HG03439 (cell line): ENCODE measurements at regions not wholly inside any gene's neighbourhood (a gene's known extent, or its start where the extent isn't known, plus 50 kb on each side); places are given as distances from the start of the nearest gene placed in this dataset.
"Not testable (repeated sequence)": the region's sequence is repeated elsewhere in the genome, so short reads cannot be mapped to it uniquely, and the experiment has no call there.

ENCODE experiments used
- ATAC-seq: cut with Tn5 transposase; IDR thresholded peaks from one replicate; pipeline ENCODE4 v1.9.1; 2021; ENCODE audit warnings: mild to moderate bottlenecking, moderate library complexity; ENCODE audit not compliant: unreplicated experiment

DNA sequence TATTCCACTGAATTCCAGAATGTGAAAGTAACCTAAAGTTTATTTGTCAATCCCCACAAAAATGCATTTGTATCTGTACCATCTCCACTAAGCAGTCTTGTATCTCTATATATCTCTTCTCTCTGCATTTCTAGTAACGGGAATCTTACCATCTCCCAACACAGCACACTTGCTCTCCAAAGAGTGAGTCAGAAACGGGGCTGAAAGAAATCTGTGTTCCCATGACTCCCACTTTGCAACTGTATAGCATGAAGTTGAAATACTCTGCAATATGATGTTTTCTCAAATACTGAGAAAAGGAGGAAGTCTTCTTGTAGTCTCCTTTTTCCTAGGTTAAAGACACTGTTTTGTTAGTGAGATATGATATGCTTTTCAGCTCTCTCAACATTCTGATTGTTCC lies 848.8 kb upstream of the ACO1 start:
- ATAC-seq: no peak

DNA sequence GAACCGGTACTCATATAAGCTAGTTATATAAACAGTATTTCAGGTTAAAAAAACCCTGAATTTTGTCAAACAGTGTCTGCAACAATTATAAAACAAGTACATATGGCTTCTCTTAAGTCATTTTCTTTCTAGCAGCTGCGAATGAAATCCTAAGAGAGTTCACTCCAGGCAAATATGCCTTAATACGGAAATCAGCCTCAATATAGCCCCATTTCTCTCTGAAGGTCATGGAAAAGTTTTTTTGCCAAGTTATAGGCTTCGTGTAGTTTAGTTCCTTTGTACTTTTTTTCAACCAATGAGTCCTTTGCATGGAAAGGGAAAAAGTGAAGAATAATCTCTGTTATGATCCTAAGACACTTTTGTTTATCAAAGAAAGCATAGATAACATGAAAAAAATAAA lies 848.0 kb upstream of the ACO1 start:
- no peak for ATAC-seq

DNA sequence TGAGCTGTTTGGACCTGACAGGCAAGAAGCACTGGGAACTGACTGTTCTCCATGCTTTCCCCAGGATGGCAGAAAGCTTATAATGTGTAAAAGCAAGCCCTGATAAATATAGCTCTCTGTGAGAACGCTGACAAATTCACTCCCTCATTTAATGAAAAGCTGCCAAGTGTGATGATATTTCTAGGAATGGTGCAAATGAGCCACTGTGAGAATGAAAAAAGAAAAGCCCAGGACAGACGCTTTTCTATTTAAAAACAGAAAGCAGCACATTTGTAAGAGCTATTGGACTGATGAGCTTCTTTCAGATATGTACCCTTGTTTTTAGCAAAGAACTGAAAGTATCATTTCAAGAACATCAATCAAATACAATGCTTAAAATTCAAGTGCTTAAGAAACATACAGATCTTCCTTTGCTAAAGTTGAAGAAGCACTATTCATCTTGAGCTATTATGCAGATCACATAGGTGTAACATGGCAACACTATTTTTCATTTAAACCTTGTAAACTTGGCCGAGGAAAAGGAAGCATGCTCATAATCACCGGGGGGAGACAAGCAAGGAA lies 842.6 kb upstream of the ACO1 start:
- peak; percentile 3 for ATAC-seq

DNA sequence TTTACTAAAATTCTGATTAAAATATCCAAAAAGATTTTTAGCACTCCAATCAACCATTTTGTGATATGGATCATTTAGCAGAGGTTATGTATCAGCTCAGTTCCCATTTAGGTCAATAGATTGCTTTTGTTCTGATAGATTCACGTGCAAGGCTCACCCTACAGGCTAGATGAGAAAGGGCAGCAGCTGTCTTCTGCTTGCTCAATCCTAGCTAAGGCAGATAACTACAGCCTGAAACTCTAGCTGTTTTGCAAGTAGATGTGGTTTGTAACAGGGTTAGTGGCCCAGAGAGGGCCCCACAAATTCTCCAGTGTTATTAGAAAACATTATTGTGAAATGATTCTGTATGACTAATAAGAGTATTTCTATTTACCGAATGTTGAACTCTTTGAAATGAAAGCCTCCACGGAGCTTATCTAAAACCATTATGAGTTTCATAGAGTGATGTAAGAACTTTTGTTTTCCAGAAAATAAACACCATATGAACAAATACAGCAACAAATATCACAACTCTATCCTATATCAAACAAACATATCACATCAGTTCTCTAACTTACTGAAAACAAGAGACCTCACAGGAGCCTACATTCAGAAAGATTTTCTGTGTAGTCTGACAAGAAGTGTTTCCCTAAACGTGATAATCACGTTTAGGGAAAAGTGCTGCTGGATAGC lies 841.9 kb upstream of the ACO1 start:
- peak; percentile 100 for ATAC-seq

DNA sequence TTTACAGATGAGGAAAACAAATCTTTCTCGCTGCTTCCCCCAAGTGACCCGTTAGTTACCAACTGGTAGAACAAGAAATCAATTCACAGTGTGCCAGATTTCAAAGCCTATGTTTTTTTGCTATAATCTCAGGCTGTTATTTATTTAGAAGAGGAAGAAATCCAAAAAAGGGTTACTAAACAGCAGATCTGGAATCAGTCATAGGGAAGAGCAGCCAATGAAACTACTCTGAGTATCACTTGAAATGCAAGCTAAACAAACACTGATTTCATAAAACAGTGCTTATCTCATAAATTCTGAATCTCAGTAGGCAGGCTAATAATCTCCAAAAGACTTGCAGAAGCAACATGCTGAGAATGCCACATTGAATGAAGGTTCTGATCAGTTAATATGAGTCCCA lies 829.5 kb upstream of the ACO1 start:
- ATAC-seq: no peak

DNA sequence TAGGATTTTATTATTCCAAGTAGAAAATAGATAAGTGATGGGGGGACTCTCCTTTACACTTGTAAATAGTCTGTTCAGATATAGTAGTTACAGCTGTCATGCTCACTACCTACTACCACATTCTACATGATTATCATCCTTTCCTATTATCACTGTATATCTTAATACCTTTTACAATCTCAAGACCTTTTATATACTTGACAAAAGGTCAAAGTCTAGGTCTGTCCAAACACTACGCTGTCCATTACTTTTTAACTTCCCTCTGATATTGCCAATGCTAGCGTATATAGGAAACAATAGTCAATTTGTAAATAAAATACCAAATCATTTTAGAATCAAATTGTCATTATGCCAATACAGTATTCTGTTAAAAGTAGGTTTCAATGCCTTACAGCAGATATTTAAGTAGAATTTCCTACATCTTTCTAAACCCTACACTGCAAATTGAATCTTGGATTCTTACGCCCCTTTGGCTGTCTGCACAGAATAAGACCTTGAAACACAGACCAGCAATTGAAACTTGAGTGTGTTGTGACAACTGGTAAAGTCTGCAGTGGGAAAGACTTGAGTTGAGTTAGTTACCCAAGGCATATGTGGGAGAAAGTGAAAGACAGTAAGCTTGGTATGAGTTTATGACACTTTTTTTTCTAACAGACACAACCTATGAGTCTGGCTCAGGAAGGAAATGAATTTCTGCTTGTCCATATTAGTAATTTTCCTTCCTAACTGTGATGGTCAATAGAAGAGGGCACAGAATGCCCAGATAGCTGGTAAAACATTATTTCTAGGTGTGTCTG lies 827.6 kb upstream of the ACO1 start:
- no peak for ATAC-seq

DNA sequence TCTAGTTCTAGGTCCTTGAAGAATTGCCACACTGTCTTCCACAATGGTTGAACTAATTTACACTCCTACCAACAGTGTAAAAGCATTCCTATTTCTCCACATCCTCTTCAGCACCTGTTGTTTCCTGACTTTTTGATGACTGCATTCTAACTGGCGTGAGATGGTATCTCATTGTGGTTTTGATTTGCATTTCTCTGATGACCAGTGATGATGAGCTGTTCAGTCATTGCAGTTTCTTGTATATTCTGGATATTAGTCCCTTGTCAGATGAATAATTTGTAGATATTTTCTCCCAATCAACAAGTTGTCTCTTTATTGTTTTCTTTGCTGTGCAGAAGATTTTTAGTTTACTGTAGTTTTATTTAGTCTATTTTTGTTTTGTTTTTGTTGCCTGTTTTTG lies 812.3 kb upstream of the ACO1 start:
- not testable (repeated sequence) for ATAC-seq

DNA sequence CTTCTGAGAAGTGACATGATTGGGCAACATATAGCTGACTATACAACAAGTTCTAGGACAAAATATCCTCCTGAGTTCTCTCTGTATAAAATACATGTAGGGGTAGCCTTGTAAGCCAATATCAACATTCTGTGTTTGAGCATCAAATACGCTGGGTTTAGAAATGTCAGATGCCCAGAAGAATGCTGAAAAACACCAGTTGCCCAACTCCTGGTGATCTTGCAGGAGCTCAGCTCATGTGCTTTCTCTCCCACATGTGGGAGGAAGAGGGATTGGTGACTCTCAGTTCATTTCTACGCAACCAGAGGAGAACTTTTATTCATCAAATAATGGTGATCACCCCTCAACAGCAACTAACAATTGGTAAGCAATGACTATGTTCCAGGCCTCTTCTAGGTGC lies 810.9 kb upstream of the ACO1 start:
- no peak for ATAC-seq

DNA sequence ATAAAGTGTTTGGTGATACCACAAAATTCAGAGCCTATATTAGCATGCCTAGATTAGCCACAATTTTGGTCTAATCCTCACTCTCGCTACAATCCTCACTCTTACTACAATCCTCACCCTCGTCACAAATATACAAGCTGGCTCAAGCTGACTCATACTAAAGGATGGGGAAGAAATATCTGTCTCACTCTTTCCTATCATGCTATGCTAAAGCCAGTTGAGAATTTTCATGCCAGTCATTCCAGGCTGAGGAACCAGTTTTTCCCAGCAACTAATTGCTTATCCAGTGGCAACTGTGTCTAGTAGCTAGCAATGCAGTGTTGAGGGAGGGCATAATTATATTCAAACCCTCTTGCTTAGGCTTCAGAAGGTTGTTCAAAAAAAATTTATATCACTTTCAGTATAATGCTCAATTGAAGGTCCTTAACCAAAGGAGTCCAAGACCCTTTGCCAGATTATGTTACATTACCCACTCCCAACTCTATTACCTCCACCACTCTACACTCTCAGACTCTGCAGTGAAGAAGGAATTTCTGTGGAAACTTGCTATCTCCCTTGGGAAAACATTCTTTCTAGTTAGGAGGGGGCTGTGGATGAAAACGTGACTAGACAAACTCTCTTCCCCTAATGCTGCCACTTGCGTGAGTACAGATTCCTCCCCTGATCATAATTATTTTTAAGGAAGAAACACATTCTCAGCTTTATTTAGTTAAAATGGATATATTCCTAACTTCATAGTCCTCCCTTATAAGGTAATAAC lies 810.3 kb upstream of the ACO1 start:
- no peak for ATAC-seq

DNA sequence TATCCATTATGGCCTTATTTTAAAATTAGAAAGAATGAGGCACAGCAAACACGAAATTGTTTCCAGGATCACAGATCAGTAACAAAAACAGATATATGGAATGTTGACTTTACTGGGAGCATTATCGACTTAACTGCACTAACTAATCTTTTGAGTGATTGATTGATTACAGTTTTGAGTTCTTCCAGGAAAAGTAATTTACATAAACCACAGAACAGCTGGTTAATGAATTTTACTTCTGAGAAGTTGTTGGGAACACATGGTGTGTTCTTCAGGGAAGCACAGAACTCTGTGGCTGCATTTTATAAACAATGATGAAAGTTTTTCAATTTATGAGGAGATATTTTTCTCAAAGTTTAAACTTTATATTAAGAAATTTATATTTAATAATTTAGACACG lies 802.4 kb upstream of the ACO1 start:
- ATAC-seq: no peak

DNA sequence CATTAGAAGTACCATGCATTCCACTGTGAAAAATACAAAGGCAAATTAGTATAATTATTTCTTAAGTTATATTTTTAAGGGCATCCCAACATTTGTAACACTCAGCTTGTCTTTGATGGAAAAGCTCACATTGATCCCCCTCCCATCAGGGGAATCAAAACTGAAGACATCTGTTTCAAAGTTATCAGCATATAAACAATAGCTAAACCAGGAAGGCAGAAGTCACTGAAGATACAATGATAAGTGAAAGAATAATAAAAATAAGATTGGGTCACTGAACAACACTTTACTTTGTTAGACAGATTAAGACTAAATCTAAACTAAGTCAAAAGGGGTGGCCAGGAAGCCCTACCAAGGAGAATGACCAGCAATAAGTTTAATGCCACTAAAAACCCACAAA lies 801.9 kb upstream of the ACO1 start:
- no peak for ATAC-seq

DNA sequence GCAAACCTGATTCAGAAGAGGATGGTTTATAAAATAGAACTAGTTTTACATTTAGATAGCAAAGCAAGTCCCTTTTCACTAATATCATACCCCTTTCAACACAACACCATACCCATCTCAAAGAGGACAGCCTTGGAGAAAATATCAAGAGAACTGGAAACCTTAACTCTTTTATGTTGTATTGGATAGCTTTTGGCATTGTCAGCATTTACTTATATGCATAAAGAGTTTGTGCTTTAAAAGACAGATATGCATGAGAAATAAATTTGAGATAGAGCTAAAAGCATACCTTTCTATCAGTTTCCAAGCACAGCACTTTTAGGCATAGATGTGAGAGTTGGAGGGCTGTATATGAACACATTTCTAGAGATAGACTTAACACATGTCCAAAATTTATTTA lies 799.3 kb upstream of the ACO1 start:
- ATAC-seq: no peak

DNA sequence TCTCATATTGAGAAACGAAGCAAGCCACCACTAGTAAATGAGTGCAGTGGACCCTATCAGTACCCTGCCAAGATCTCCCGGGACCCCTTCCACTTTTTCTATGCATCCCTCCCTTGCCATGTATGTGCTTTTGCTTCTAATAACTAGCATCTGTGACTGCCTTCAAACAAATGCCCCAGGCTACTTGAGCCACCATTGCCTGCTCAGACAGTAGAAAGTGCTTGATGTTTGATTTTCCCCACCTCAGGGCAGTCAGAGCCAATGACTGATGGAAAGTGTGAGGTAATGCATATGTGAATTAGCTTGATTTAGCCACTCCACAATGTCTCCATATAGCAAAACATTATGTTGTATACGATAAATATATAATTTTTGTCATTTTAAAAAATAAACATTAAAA lies 797.3 kb upstream of the ACO1 start:
- no peak for ATAC-seq

DNA sequence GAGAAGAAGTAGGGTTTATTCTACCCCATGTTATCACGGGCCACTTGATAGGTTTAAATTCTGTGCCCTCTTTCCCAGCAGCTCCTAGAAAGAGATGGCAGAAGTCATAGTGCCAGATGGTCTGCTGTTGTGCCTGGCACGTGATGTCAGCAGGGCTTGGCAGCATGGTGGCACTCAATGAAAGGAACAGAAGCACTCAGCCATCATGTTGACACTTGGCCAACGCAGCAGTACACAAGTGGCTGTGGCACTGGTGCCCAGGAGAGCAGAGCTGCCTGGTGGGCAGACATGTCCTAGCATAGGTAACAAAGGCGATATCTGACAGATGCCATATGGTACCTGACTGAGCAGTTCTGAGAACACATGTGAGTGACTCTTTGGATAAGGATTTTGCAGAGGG lies 796.4 kb upstream of the ACO1 start:
- ATAC-seq: no peak

DNA sequence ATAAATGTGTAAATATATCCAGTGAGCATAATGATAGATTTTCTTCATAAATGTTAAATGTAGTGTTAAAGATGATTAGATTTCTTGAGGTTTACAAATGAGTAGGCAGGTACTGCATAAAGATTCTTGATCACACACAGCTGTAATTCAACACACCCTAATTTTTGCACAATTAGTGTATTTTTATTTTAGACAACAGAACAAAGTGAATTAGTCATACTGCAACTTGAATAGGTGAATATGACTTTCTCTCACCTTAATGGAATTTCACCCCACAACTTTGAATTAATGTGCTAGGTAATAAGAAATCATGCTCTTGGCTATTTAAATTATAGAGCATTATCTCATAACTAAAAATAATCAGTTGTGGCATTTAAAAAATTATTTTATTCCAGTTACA lies 795.7 kb upstream of the ACO1 start:
- ATAC-seq: no peak

DNA sequence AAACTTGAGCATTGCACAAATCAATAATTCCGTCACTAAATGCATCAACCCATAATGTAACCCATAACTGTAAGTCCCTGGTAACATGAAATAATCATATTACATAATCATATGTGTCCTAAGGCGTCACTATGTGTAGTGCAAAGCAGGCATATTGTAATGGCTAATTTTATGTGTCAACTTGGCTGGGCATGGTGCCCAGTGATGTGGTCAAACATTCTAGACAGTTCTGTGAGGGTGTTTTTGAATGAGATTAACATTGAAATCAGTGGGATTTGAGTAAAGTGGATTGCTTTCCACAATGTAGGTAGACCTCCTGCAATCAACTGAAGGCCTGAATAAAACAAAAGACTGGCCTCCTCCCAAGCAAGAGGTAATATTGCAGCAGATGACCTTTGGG lies 794.4 kb upstream of the ACO1 start:
- no peak for ATAC-seq

DNA sequence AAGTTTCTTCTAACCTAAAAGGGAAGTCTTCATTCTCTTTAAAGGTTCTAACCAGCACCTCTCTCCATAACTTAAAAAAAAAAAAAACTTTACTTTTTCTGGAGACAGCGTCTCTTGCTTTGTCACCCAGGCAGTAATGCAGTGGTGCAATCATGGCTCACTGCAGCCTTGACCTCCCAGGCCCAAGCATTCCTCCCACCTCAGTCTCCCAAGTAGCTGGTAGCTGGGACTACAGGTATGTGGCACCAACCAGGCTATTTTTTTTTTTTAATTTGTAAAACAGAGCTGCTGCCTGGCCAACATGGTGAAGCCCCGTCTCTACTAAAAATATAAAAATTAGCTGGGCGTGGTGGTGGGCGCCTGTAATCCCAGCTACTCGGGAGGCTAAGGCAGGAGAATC lies 787.4 kb upstream of the ACO1 start:
- ATAC-seq: not testable (repeated sequence)

DNA sequence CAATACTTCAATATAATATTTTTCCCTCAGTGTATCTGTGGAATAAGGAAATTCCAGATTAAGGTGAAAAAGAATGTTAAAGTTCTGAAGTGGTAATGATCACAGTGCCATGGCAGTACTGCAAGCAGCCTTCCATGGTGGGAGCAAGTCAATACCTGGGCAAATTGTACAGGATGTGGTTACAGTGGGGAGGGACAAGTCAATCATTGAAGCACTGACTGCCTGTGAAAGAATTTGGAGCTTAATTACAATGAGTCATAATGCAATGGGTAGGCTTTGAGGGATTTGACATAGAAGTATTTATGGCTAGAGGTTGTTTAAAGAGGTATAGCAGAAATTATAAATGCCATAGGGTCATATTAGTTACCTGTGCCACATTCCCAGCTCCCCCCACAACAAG lies 786.5 kb upstream of the ACO1 start:
- no peak for ATAC-seq

DNA sequence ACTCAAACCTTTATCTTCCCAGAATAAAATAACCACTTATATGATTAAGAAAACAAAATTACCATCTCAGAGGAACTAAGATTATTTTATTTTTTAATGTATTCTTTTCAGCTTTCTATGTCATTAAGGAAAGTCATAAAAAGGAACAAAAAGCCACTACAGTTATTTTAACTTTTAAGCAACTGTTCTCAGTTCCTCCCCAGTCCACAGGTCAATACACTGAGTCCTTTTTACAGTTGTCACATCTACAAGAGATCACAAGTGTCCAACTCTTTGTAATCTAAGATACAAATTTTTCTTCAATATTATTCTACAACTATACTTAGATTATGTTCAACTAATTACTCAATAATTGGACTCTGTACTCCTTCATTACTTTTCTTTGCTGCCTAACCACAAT lies 782.8 kb upstream of the ACO1 start:
- no peak for ATAC-seq

DNA sequence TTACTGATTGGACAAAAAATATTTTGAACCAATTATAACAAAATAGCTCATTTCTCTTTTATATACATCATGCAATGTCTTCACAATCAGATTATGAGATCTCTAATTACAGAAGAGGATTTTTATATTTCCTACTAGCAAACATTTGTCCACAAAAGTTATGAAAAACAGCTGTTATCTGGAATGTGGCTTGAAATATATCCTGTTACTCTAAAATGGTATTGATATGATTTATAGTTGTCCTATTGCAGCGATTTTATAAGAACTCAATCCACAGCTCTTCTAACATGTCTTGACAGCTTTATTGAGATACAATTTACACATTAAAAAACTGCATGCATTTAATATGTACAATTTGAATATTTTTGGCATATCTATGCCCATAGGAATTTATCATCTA lies 779.9 kb upstream of the ACO1 start:
- ATAC-seq: no peak

DNA sequence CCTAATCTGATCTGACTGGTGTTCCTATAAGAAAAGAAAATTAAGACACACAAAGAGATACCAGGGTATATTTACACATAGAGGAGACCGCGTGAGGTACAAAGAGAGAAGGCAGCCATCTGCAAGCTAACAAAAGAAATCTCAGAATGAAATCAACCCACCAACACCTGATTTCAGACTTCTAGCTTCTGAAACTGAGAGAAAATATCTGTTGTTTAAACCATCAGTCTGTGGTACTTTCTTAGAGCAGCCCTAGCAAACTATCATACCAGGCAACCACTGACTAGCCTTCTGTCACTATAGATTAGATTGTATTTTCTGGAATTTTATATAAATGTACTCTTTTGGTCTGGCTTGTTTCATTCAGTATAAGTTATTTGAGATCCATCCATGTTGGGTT lies 779.3 kb upstream of the ACO1 start:
- ATAC-seq: no peak

DNA sequence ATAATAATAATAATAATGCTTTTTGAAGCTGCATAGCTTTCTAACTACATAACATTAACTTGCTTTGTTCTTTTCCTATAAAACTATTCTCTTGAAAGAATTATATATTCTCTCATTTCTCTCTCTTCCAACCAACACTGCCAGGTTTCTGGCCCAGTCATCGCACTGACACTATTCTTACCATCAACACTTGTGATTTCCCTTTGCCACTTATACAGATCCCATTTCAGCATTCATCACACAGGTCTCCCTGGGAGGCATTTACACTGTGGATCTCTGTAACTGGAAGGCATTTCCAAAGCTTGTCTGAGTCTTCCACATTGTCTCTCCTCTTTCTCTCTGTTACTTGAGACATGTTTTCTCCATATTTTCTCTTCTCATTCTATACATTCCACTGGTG lies 777.8 kb upstream of the ACO1 start:
- no peak for ATAC-seq
